ENCODE measurements at regions not wholly inside any gene's neighbourhood (a gene's known extent, or its start where the extent isn't known, plus 50 kb on each side); places are given as distances from the start of the nearest gene placed in this dataset.

DNA sequence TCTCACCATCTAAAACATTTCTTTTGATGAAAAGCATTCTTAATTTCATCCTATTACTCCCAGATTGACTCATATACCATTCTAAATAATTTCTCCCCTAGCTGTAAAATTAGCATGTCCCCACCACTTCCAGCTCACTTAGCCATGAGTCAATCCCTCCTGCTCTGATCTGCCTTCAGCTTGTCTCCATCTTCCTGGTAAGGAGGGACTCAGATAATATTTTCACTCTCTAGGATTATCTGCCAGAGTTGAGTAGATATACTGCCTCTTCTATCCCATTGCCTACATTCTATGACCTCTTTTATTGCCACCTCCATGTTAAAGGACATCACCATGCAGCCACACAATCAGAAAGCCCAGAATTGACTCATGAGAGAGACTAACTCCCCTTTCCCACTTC, 348.8 kb upstream of the POU3F2 start:
- TF ChIP-seq, protein P1, sequence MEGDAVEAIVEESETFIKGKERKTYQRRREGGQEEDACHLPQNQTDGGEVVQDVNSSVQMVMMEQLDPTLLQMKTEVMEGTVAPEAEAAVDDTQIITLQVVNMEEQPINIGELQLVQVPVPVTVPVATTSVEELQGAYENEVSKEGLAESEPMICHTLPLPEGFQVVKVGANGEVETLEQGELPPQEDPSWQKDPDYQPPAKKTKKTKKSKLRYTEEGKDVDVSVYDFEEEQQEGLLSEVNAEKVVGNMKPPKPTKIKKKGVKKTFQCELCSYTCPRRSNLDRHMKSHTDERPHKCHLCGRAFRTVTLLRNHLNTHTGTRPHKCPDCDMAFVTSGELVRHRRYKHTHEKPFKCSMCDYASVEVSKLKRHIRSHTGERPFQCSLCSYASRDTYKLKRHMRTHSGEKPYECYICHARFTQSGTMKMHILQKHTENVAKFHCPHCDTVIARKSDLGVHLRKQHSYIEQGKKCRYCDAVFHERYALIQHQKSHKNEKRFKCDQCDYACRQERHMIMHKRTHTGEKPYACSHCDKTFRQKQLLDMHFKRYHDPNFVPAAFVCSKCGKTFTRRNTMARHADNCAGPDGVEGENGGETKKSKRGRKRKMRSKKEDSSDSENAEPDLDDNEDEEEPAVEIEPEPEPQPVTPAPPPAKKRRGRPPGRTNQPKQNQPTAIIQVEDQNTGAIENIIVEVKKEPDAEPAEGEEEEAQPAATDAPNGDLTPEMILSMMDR (IDR thresholded peaks at IDR 0.05; ENCODE audit: insufficient read depth, low read length, missing control alignments): no peak
- H3K4me3 ChIP-seq (ENCODE audit: low read depth, low read length): no peak overlapping the region
- ChIA-PET POLR2A (no interaction called here), CTCF (no interaction called here)
- no peak for DNase-seq (ENCODE audit: low read depth, low spot score)

DNA sequence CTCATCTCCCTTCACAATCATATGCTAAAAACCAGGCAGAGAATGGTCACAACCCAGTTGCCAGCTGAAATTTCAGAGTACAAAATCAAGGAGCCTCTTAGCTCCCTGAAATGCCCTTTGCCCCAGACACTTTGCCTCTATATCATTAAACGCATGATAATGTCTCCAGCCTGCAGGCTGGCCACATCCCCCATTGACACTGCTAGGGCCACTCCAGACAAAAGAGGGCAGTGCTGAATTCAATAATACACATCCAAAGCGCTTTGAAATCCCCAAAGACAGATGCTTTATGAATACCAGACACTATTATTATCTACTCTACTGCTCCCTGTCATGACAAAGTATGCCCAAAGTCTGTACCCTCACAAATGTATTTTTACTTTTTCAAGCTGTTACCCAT, 348.3 kb upstream of the POU3F2 start:
- CTCF ChIA-PET: no interaction called here
- POLR2A ChIA-PET: no interaction called here
- DNase-seq (ENCODE audit: low read depth, low spot score): no peak

DNA sequence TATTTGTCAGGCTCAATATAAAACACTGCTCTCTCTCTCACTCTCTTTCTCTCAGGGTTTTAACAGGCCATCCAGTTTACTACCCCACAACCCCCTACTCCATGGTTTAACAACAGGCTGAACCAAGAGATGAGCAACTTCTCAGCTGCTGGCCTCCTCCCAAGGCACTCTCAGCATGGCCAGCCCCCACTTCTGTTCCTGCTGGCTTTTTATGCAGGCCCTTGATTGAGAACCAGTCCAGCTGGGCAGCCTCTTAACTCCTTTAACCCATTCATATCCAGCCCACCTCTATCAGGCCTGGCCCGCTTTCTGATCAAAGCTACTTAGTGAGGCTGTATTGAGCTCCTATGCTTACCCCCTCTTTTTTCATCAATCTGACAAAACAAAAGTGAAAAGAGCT, 346.8 kb upstream of the POU3F2 start:
- ChIA-PET CTCF (no interaction called here), POLR2A (no interaction called here)
- no peak overlapping the region for H3K4me3 ChIP-seq (ENCODE audit: low read depth, low read length)
- TF ChIP-seq, protein P1 (IDR thresholded peaks at IDR 0.05; ENCODE audit: insufficient read depth, low read length, missing control alignments): no peak
- no peak for DNase-seq (ENCODE audit: low read depth, low spot score)

More for the DNA sequence above, 348.3 kb upstream of the POU3F2 start:
- TF ChIP-seq, protein P1 (IDR thresholded peaks at IDR 0.05; ENCODE audit: insufficient read depth, low read length, missing control alignments): no peak
- H3K4me3 ChIP-seq (ENCODE audit: low read depth, low read length): no peak overlapping the region

DNA sequence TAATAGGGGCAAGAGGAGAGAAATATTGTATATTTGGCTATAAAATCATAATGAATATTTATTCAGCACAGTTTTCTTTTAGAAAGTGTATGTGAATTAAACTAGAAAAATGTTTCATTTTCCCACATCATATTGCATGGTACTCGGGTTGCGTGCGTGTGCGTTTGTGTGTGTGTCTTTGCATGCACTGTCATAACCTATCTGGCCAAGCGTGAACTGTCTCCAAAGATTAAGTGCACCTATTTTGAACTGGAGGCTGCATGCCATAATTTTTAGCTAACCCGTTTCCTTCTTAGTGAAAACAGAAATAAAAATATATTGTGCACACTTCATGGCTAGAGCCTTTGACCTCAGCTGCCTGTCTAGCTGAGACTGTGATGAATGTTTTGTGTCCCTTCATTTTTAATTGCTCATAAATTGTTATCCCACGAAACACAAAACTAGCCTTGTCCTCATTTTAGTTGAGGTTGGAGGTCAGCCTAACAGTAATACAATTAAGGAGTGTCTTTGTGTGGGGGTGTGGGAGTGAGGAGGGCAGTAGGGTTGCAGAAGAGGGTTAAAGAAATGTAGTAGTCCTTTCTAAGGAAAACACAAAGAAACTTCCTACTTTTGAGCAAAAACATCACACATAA, 336.1 kb upstream of the POU3F2 start:
- H3K4me3 ChIP-seq (ENCODE audit: low read depth, low read length): no peak overlapping the region
- TF ChIP-seq, protein P1 (IDR thresholded peaks at IDR 0.05; ENCODE audit: insufficient read depth, low read length, missing control alignments): no peak
- ChIA-PET POLR2A (no interaction called here), CTCF (no interaction called here)
- no peak for DNase-seq (ENCODE audit: low read depth, low spot score)

DNA sequence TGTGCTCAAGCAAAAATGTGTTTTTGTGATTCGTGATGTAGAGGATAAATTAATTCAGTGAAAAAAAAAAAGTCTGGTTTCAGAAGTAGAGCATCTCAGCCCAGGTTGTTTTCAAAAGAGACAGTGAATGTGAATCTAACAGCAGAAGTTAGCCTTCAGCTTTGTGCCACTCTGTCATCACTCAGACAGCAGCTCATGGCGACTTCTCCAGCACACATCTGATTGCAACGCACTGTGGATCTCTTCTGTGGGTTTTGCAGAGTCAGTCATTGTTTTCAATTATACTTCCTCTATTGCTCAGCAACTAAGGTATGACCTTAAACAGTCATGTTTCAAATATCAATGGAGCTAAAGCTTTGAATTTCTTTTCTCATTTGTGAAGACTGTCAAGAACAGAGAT, 335.5 kb upstream of the POU3F2 start:
- DNase-seq (ENCODE audit: low read depth, low spot score): no peak
- no peak overlapping the region for H3K4me3 ChIP-seq (ENCODE audit: low read depth, low read length)
- TF ChIP-seq, protein P1 (IDR thresholded peaks at IDR 0.05; ENCODE audit: insufficient read depth, low read length, missing control alignments): no peak
- ChIA-PET CTCF (no interaction called here), POLR2A (no interaction called here)

DNA sequence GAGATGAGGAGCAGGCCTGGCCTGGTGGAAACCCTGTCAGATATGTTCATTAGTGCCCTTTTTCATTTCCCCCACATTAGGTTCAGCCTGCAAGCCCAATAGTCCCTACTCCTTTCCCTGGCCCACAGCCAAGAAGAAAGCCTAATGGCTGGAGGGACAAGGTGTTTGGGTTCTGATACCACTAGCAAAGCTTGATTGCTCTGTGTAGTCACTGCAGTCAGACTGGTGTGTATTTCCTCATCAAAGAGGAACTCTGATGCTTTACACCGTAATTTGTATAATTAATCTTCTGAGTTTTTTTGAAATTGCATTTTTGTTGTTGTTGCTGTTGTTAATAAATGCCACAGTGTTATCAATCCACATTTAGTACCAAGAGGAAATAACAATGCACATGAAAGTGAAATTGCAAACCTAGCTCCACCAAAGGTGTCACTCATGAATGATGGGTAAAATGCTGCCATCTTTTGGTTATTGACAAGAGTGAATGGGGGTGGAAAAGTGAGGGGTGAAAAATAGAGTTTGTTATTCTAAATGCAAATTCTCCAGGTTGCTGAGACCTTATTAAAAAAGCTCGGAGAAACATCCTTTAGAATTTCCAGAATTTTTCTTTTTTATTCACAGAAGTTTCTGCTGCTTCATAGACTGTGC, 320.2 kb upstream of the POU3F2 start:
- ChIA-PET CTCF (no interaction called here), POLR2A (no interaction called here)
- no peak overlapping the region for H3K4me3 ChIP-seq (ENCODE audit: low read depth, low read length)
- TF ChIP-seq, protein P1 (IDR thresholded peaks at IDR 0.05; ENCODE audit: insufficient read depth, low read length, missing control alignments): no peak
- no peak for DNase-seq (ENCODE audit: low read depth, low spot score)
